Endothelial cell of umbilical vein (primary cell): ENCODE measurements at regions not wholly inside any gene's neighbourhood (a gene's known extent, or its start where the extent isn't known, plus 50 kb on each side); places are given as distances from the start of the nearest gene placed in this dataset.

Experiments
- BruUV-seq: library from RNA; stranded (reverse); fragments of 400-500 nt; replicated peaks from 2 replicates; lab custom pipeline; 2021; lab: Mats Ljungman, UMichigan
- CTCF ChIA-PET: fragments of 300-600, 350-600 bp; sonication (Branson Sonifier 250); formaldehyde crosslinking; loops from one replicate; lab custom pipeline; 2021; ENCODE audit warnings: antibody characterized with exemption, inconsistent platforms; lab: Charles Lee
- POLR2A ChIA-PET: fragments of 300-600, 350-600 bp; sonication (Branson Sonifier 250); formaldehyde crosslinking; loops from one replicate; lab custom pipeline; 2021; ENCODE audit warnings: antibody characterized with exemption, inconsistent platforms; lab: Charles Lee
- DNase-seq: peaks from one replicate; pipeline ENCODE4 v3.0.0-alpha.2; 2011; ENCODE audit warnings: low read depth, low spot score
- FAIRE-seq: peaks from 2 replicates; lab custom pipeline; 2011; peaks lifted over from hg19 to GRCh38; lab: Jason Lieb, UNC
- H2AFZ ChIP-seq: 2 replicates; pipeline ENCODE4 v1.6.0; 2012; ENCODE audit warnings: low read depth, low read length, control low read depth, inconsistent platforms
- H3K27ac ChIP-seq: 2 replicates; pipeline ENCODE4 v1.5.1; 2011; ENCODE audit warnings: low read depth, mild to moderate bottlenecking, control low read depth, low read length, moderate library complexity; ENCODE audit not compliant: insufficient read depth
- H3K27me3 ChIP-seq, 2 experiments: 2 replicates each; pipeline versions ENCODE4 v1.6.0 to v1.6.1; 2011; ENCODE audit warnings: low read length in 2 of 2, mixed read lengths in 1 of 2; ENCODE audit not compliant: control insufficient read depth in 2 of 2, insufficient read depth in 2 of 2
- H3K36me3 ChIP-seq, 2 experiments: 2 replicates in 1 of 2; 3 replicates in 1 of 2; pipeline ENCODE4 v1.5.1; 2011; ENCODE audit warnings: low read length in 2 of 2, mild to moderate bottlenecking in 1 of 2, moderate library complexity in 1 of 2; ENCODE audit not compliant: control insufficient read depth in 2 of 2, insufficient read depth in 2 of 2; ENCODE audit errors: extremely low read depth in 1 of 2
- H3K4me1 ChIP-seq: 3 replicates; pipeline ENCODE4 v1.5.1; 2011; ENCODE audit warnings: mild to moderate bottlenecking, low read length; ENCODE audit not compliant: control insufficient read depth, insufficient read depth; ENCODE audit errors: extremely low read depth
- H3K4me2 ChIP-seq: 2 replicates; pipeline ENCODE4 v1.6.1; 2011; ENCODE audit warnings: low read length, control low read depth, mixed read lengths; ENCODE audit not compliant: insufficient read depth
- H3K4me3 ChIP-seq, 3 experiments: fragments of 200-600 bp in 1 of 3; sonication (generic), shearing (Covaris generic) in 1 of 3; replicated peaks in 1 of 3; 2 replicates each; pipeline ENCODE4 v1.5.1; 2011 to 2016; ENCODE audit warnings: control low read depth in 3 of 3, low read length in 3 of 3, mild to moderate bottlenecking in 2 of 3, inconsistent platforms in 1 of 3, low read depth in 1 of 3, moderate library complexity in 1 of 3; ENCODE audit not compliant: insufficient read depth in 1 of 3
- H3K79me2 ChIP-seq: 2 replicates; pipeline ENCODE4 v1.6.0; 2012; ENCODE audit warnings: low read length, inconsistent platforms; ENCODE audit not compliant: control insufficient read depth, insufficient read depth
- H3K9ac ChIP-seq: replicated peaks from 2 replicates; pipeline ENCODE3; 2011; ENCODE audit warnings: low read length, control low read depth; ENCODE audit not compliant: insufficient read depth; ENCODE audit errors: extremely low read depth
- H3K9me1 ChIP-seq: replicated peaks from 3 replicates; pipeline ENCODE4 v1.6.0; 2011; ENCODE audit warnings: mild to moderate bottlenecking, low read length; ENCODE audit not compliant: control insufficient read depth, insufficient read depth; ENCODE audit errors: extremely low read depth
- H3K9me3 ChIP-seq: replicated peaks from 2 replicates; pipeline ENCODE4 v1.5.1; 2012; ENCODE audit warnings: low read length, inconsistent platforms; ENCODE audit not compliant: control insufficient read depth, insufficient read depth
- H4K20me1 ChIP-seq: replicated peaks from 2 replicates; pipeline ENCODE3; 2011; ENCODE audit warnings: mild to moderate bottlenecking, low read length; ENCODE audit not compliant: control insufficient read depth, insufficient read depth; ENCODE audit errors: extremely low read depth
- CTCF ChIP-seq, 2 donors: IDR thresholded peaks; 1 replicate in 1 of 2; 2 replicates in 1 of 2; pipeline ENCODE4 v1.5.1; 2011; ENCODE audit warnings: low read length in 2 of 2, mild to moderate bottlenecking in 2 of 2, moderate library complexity in 2 of 2, control low read depth in 1 of 2, inconsistent platforms in 1 of 2, low read depth in 1 of 2; ENCODE audit not compliant: insufficient read depth in 1 of 2; ENCODE audit errors: extremely low read depth in 1 of 2
- FOS ChIP-seq: IDR thresholded peaks from 2 replicates; pipeline ENCODE4 v1.6.1; 2011; ENCODE audit warnings: mild to moderate bottlenecking, low read length, moderate library complexity, borderline replicate concordance; ENCODE audit not compliant: insufficient read depth
- GATA2 ChIP-seq: IDR thresholded peaks from 2 replicates; pipeline ENCODE4 v1.7.0; 2011; ENCODE audit warnings: low read depth, mild to moderate bottlenecking, moderate library complexity, mixed read lengths, low read length; ENCODE audit not compliant: insufficient read length, insufficient read depth
- JUN ChIP-seq: IDR thresholded peaks from 2 replicates; pipeline ENCODE4 v1.6.1; 2011; ENCODE audit warnings: borderline replicate concordance, low read depth; ENCODE audit not compliant: insufficient read length, insufficient read depth
- MAX ChIP-seq: IDR thresholded peaks from 2 replicates; pipeline ENCODE4 v1.6.1; 2011; ENCODE audit not compliant: insufficient read depth, insufficient read length
- POLR2A ChIP-seq: IDR thresholded peaks from 2 replicates; pipeline ENCODE4 v1.6.1; 2012; ENCODE audit warnings: low read depth, mild to moderate bottlenecking, control low read depth, low read length
- POLR2AphosphoS5 ChIP-seq: IDR thresholded peaks from 2 replicates; pipeline ENCODE4 v1.6.1; 2012; ENCODE audit warnings: low read depth, mild to moderate bottlenecking, control low read depth, low read length, moderate library complexity; ENCODE audit not compliant: insufficient read depth
- dilution Hi-C: fragments of 300-500 bp; cut with MboI; formaldehyde crosslinking; loops from one replicate; pipeline ENCODE4 v1.15.0; 2019; ENCODE audit warnings: low sequenced_read_pairs; ENCODE audit not compliant: extremely low pct_ligation_motif_present
- intact Hi-C: fragments of 100-400 bp; cut with micrococcal nuclease; formaldehyde crosslinking; loops from one replicate; pipeline ENCODE4 v1.10.0; 2022

- H3K9me1 ChIP-seq: no peaks in the 10 kb centered on the region
- no peaks in the 10 kb centered on the region for H3K79me2 ChIP-seq
- H2AFZ ChIP-seq: no peak overlapping the region
- H4K20me1 ChIP-seq: no peaks in the 10 kb centered on the region
- no TSS peak for BruUV-seq
- H3K36me3 ChIP-seq: no peaks in the 10 kb centered on the region
- no peak overlapping the region for H3K9ac ChIP-seq
- FAIRE-seq: no peak
- TF ChIP-seq MAX: no peak
- TF ChIP-seq FOS: no peak
- TF ChIP-seq POLR2AphosphoS5: no peak
- TF ChIP-seq POLR2A: no peak
- TF ChIP-seq JUN: no peak
- no peak for TF ChIP-seq GATA2
- no peak for TF ChIP-seq CTCF (IDR thresholded peaks at IDR 0.05; ENCODE audit: extremely low read depth in 1 of 2, insufficient read depth in 1 of 2, low read depth in 1 of 2, low read length in 2 of 2)
- DNase-seq: no peak
- H3K27ac ChIP-seq: no peak overlapping the region
- H3K9me3 ChIP-seq: peaks cover 8% of the 10 kb centered on the region
- POLR2A ChIA-PET: no interaction called here
- H3K4me2 ChIP-seq: no peak overlapping the region
- intact Hi-C loops: no loop called here
- CTCF ChIA-PET: no interaction called here
- H3K4me1 ChIP-seq: no peaks in the 10 kb centered on the region
- no peak overlapping the region for H3K4me3 ChIP-seq
- dilution Hi-C loops: no loop called here
- H3K27me3 ChIP-seq: no peaks in the 10 kb centered on the region
Observed at GRCh38 chr3:3686907-3687648, 112.2 kb upstream of the LRRN1 start.
